Neural cell (in vitro differentiated cells): ENCODE measurements at regions not wholly inside any gene's neighbourhood (a gene's known extent, or its start where the extent isn't known, plus 50 kb on each side); places are given as distances from the start of the nearest gene placed in this dataset.

Experiments
- H2AFZ ChIP-seq: fragments of 200-600, 300-800 bp; sonication (generic), shearing (Covaris generic); 2 replicates; pipeline ENCODE4 v1.6.0; 2014; ENCODE audit warnings: low read depth, mild to moderate bottlenecking, antibody characterized with exemption, low read length, moderate library complexity
- H3F3A ChIP-seq: fragments of 200-600 bp; shearing (Covaris generic); 2 replicates; pipeline ENCODE4 v1.6.1; 2016; ENCODE audit warnings: mild to moderate bottlenecking, moderate library complexity, mixed read lengths, antibody characterized with exemption, low read length; ENCODE audit not compliant: insufficient read depth, poor library complexity, severe bottlenecking
- H3K27ac ChIP-seq: fragments of 200-600, 300-800 bp; sonication (generic), shearing (Covaris generic); 2 replicates; pipeline ENCODE4 v1.5.1; 2014; ENCODE audit warnings: mild to moderate bottlenecking, low read length, moderate library complexity
- H3K27me3 ChIP-seq: fragments of 300-800, 200-600 bp; sonication (generic), shearing (Covaris generic); 2 replicates; pipeline ENCODE4 v1.6.0; 2014; ENCODE audit warnings: mild to moderate bottlenecking, low read depth, low read length, moderate library complexity; ENCODE audit not compliant: insufficient read depth
- H3K36me3 ChIP-seq: fragments of 300-800, 200-600 bp; sonication (generic), shearing (Covaris generic); 2 replicates; pipeline ENCODE4 v1.5.1; 2014; ENCODE audit warnings: mild to moderate bottlenecking, antibody characterized with exemption, low read length, moderate library complexity; ENCODE audit not compliant: insufficient read depth
- H3K4me2 ChIP-seq: fragments of 300-800, 200-600 bp; sonication (generic), shearing (Covaris generic); 2 replicates; pipeline ENCODE4 v1.6.0; 2014; ENCODE audit warnings: mild to moderate bottlenecking, low read length
- H3K4me3 ChIP-seq: fragments of 300-800, 200-600 bp; sonication (generic), shearing (Covaris generic); 2 replicates; pipeline ENCODE4 v1.5.1; 2014; ENCODE audit warnings: mild to moderate bottlenecking, low read length, moderate library complexity
- H3K79me2 ChIP-seq: fragments of 200-600 bp; shearing (Covaris generic); replicated peaks from 2 replicates; pipeline ENCODE4 v1.6.0; 2014; ENCODE audit warnings: mild to moderate bottlenecking, low read length, moderate library complexity; ENCODE audit not compliant: insufficient read depth
- H3K9ac ChIP-seq: fragments of 300-800, 200-600 bp; sonication (generic), shearing (Covaris generic); 2 replicates; pipeline ENCODE4 v1.6.1; 2016; ENCODE audit warnings: mild to moderate bottlenecking, low read length, mixed read lengths
- H3K9me2 ChIP-seq: fragments of 200-600 bp; shearing (Covaris generic); 2 replicates; pipeline ENCODE4 v1.6.1; 2016; ENCODE audit warnings: mild to moderate bottlenecking, low read length, mixed read lengths; ENCODE audit not compliant: insufficient read depth
- H3K9me3 ChIP-seq: fragments of 200-600, 300-800 bp; sonication (generic), shearing (Covaris generic); 2 replicates; pipeline ENCODE4 v1.6.1; 2016; ENCODE audit warnings: mild to moderate bottlenecking, mixed run types, low read length, moderate library complexity, mixed read lengths
- H4K20me1 ChIP-seq: fragments of 200-600 bp; shearing (Covaris generic); 2 replicates; pipeline ENCODE4 v1.6.1; 2016; ENCODE audit warnings: mild to moderate bottlenecking, mixed run types; ENCODE audit not compliant: insufficient read depth
- CTCF ChIP-seq: fragments of 450-650 bp; IDR thresholded peaks from 2 replicates; pipeline ENCODE4 v1.5.1; 2014; ENCODE audit warnings: antibody characterized with exemption, mild to moderate bottlenecking, moderate library complexity; ENCODE audit not compliant: poor library complexity, severe bottlenecking
- EP300 ChIP-seq: fragments of 450-650 bp; conservative IDR thresholded peaks from 2 replicates; pipeline ENCODE4 v1.6.1; 2014; ENCODE audit warnings: antibody characterized with exemption, mild to moderate bottlenecking, moderate library complexity; ENCODE audit not compliant: poor library complexity, severe bottlenecking
- EZH2 ChIP-seq: fragments of 200-600, 300-800 bp; shearing (Covaris generic), sonication (generic); IDR thresholded peaks from 2 replicates; pipeline ENCODE4 v1.6.1; 2014; ENCODE audit warnings: antibody characterized with exemption, low read length, borderline replicate concordance, mild to moderate bottlenecking; ENCODE audit not compliant: insufficient read depth, poor library complexity, severe bottlenecking
- MXI1 ChIP-seq: fragments of 450-650 bp; conservative IDR thresholded peaks from 2 replicates; pipeline ENCODE4 v1.6.1; 2014; ENCODE audit warnings: antibody characterized with exemption, mild to moderate bottlenecking; ENCODE audit not compliant: poor library complexity, severe bottlenecking
- POLR2AphosphoS5 ChIP-seq: IDR thresholded peaks from 2 replicates; pipeline ENCODE4 v1.6.1; 2012
- RAD21 ChIP-seq: fragments of 450-650 bp; conservative IDR thresholded peaks from 2 replicates; pipeline ENCODE4 v1.6.1; 2014; ENCODE audit warnings: antibody characterized with exemption, mild to moderate bottlenecking, moderate library complexity
- SMC3 ChIP-seq: fragments of 450-650 bp; conservative IDR thresholded peaks from 2 replicates; pipeline ENCODE4 v1.6.1; 2014; ENCODE audit warnings: antibody characterized with exemption, mild to moderate bottlenecking, moderate library complexity; ENCODE audit not compliant: poor library complexity
- TAF1 ChIP-seq: IDR thresholded peaks from 2 replicates; pipeline ENCODE4 v1.6.1; 2012; ENCODE audit warnings: low read depth
- TF ChIP-seq, protein P1 (sequence below): IDR thresholded peaks from 2 replicates; pipeline ENCODE4 v1.6.1; 2012; ENCODE audit warnings: borderline replicate concordance

DNA sequence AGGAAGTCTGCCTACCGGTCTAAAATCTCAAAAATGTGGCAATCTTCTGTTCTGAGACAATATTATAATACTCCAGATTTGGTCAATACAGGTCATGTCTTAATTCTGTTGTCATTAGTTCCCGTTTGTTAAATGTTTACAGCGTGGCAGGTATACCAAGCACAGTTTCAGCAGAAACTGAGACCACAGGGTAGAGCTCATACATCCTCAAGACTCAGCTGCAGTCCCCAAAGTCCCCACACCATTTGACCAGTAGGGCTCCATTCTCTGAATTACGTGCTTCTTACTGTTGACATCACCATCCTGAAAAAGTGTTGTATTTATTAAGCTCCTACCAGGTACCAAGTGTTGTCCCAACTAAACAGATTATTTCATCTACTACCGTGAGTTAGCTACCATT lies 157.1 kb downstream of the MC4R start:
- no peak overlapping the region for H3K27ac ChIP-seq
- H3F3A ChIP-seq: no peaks in the 10 kb centered on the region
- H3K27me3 ChIP-seq: no peaks in the 10 kb centered on the region
- H3K9me2 ChIP-seq: no peaks in the 10 kb centered on the region
- H3K36me3 ChIP-seq: no peaks in the 10 kb centered on the region
- H4K20me1 ChIP-seq: no peaks in the 10 kb centered on the region
- no peak overlapping the region for H3K9ac ChIP-seq
- no peak for TF ChIP-seq EZH2
- TF ChIP-seq MXI1: no peak
- no peak for TF ChIP-seq SMC3
- no peak for TF ChIP-seq POLR2AphosphoS5
- TF ChIP-seq, protein P1, sequence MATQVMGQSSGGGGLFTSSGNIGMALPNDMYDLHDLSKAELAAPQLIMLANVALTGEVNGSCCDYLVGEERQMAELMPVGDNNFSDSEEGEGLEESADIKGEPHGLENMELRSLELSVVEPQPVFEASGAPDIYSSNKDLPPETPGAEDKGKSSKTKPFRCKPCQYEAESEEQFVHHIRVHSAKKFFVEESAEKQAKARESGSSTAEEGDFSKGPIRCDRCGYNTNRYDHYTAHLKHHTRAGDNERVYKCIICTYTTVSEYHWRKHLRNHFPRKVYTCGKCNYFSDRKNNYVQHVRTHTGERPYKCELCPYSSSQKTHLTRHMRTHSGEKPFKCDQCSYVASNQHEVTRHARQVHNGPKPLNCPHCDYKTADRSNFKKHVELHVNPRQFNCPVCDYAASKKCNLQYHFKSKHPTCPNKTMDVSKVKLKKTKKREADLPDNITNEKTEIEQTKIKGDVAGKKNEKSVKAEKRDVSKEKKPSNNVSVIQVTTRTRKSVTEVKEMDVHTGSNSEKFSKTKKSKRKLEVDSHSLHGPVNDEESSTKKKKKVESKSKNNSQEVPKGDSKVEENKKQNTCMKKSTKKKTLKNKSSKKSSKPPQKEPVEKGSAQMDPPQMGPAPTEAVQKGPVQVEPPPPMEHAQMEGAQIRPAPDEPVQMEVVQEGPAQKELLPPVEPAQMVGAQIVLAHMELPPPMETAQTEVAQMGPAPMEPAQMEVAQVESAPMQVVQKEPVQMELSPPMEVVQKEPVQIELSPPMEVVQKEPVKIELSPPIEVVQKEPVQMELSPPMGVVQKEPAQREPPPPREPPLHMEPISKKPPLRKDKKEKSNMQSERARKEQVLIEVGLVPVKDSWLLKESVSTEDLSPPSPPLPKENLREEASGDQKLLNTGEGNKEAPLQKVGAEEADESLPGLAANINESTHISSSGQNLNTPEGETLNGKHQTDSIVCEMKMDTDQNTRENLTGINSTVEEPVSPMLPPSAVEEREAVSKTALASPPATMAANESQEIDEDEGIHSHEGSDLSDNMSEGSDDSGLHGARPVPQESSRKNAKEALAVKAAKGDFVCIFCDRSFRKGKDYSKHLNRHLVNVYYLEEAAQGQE: no peak
- TF ChIP-seq EP300: no peak
- TF ChIP-seq RAD21: no peak
- TF ChIP-seq CTCF: no peak
- TF ChIP-seq TAF1: no peak
- H3K79me2 ChIP-seq: no peaks in the 10 kb centered on the region
- H3K9me3 ChIP-seq: no peaks in the 10 kb centered on the region
- no peak overlapping the region for H3K4me2 ChIP-seq
- H2AFZ ChIP-seq: no peak overlapping the region
- H3K4me3 ChIP-seq: no peak overlapping the region

GRCh38 chr18:60209042-60209441 lies 163.5 kb downstream of the MC4R start:
- TF ChIP-seq TAF1: no peak
- TF ChIP-seq POLR2AphosphoS5: no peak
- no peak for TF ChIP-seq RAD21
- TF ChIP-seq EP300: no peak
- no peak for TF ChIP-seq EZH2
- no peak for TF ChIP-seq MXI1
- TF ChIP-seq, protein P1: no peak
- no peak for TF ChIP-seq SMC3
- no peak for TF ChIP-seq CTCF
- Histone ChIP-seq H2AFZ (no peak overlapping the region), H3F3A (no peaks in the 10 kb centered on the region), H3K4me3 (no peak overlapping the region), H3K9ac (no peak overlapping the region), H3K36me3 (no peaks in the 10 kb centered on the region), H3K79me2 (no peaks in the 10 kb centered on the region), H3K27me3 (no peaks in the 10 kb centered on the region), H4K20me1 (no peaks in the 10 kb centered on the region), H3K4me2 (no peak overlapping the region), H3K9me3 (no peaks in the 10 kb centered on the region), H3K27ac (no peak overlapping the region), H3K9me2 (no peaks in the 10 kb centered on the region)
